ENCODE measurements at regions not wholly inside any gene's neighbourhood (a gene's known extent, or its start where the extent isn't known, plus 50 kb on each side); places are given as distances from the start of the nearest gene placed in this dataset.

DNA sequence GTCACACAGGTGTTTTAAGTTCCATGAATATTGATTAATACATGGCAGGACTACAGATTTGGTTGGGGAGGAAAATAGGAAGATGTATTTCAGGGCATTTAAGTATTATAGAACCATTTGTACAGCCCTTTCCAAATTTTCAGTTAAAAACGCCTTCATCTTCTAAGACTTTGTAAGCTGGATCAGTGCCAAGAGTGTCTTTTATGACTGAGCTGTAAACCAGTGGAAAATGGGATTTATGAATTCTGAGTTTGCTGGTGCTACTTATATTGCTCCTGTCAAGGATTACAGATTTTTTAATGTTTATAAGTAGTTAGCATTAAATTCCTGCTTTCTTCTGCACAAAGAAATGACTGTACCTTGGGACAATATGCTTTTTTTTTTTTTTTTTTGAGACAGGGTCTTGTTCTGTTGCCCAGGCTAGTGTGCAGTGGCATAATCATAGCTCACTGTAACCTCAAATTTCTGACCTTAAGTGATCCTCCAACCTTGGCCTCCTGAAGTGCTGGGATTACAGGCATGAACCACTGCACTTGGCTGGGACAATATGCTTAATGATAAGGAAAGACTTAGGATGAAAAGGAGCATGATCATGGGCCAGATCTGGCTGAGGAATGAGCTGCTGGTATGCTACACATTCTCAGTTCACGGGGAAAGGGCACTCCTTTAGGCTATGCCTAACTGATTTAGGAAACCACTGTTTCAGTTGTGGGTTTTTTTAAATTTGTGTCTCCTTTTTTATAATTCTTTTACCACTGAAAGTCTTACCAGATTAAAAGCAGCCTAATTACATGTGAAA is 113.6 kb upstream of the MTNR1B start:
- Histone ChIP-seq H3K9ac (ENCODE audit: insufficient read depth in 1 of 2, low read length in 2 of 2) (no peak overlapping the region), H3K4me1 (ENCODE audit: control insufficient read depth in 5 of 5, insufficient read depth in 5 of 5, low read length in 5 of 5) (peaks cover 0 to 69% (median 18%) of the 10 kb centered on the region in 5 donors), H3K36me3 (ENCODE audit: control insufficient read depth in 4 of 4, insufficient read depth in 4 of 4, low read length in 4 of 4) (peaks cover 0 to 11% (median 2%) of the 10 kb centered on the region in 4 donors), H3K9me3 (ENCODE audit: control insufficient read depth in 4 of 4, insufficient read depth in 3 of 4, low read length in 3 of 4) (no peaks in the 10 kb centered on the region), H3K27ac (ENCODE audit: low read depth in 1 of 2, low read length in 1 of 2) (no peak overlapping the region), H3K4me3 (no peak overlapping the region), H3K27me3 (ENCODE audit: control insufficient read depth in 3 of 3, insufficient read depth in 3 of 3, low read length in 2 of 3) (no peaks in the 10 kb centered on the region)
- WGBS, 2 donors, result 73 to 86% methylated on average over 2 of the region's 2 CpGs
- TF ChIP-seq, protein P1, sequence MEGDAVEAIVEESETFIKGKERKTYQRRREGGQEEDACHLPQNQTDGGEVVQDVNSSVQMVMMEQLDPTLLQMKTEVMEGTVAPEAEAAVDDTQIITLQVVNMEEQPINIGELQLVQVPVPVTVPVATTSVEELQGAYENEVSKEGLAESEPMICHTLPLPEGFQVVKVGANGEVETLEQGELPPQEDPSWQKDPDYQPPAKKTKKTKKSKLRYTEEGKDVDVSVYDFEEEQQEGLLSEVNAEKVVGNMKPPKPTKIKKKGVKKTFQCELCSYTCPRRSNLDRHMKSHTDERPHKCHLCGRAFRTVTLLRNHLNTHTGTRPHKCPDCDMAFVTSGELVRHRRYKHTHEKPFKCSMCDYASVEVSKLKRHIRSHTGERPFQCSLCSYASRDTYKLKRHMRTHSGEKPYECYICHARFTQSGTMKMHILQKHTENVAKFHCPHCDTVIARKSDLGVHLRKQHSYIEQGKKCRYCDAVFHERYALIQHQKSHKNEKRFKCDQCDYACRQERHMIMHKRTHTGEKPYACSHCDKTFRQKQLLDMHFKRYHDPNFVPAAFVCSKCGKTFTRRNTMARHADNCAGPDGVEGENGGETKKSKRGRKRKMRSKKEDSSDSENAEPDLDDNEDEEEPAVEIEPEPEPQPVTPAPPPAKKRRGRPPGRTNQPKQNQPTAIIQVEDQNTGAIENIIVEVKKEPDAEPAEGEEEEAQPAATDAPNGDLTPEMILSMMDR (IDR thresholded peaks at IDR 0.05; ENCODE audit: control extremely low read depth, extremely low read depth), result no peak
- peak in 2 of 3 donors; percentile 68 to 78 for DNase-seq
- ATAC-seq (ENCODE audit: insufficient read depth, low FRiP score), result no peak

DNA sequence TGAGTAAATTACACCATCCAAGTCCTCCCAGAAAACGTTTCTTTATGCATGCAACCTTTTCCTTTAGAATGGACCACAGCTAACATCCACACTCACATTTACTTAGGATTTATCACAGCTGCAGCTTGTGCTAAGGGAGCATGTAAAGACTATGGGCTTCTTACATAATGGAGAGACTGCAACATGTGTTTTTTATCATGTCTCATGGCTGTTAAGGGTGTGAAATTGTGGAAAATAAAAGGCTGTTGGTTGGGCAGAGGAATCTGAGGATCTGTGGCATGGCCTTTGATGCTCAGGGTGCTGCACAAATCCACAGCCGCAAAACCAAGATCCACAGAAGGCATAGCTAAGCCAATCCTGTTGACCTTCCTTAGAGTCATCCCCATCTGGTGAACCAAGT is 112.0 kb upstream of the MTNR1B start:
- DNase-seq (peak in 1 of 3 donors; percentile 14), ATAC-seq (ENCODE audit: insufficient read depth, low FRiP score) (no peak)
- WGBS, 2 donors, result 58 to 72% methylated on average over 2 of the region's 2 CpGs
- Histone ChIP-seq H3K36me3 (ENCODE audit: control insufficient read depth in 4 of 4, insufficient read depth in 4 of 4, low read length in 4 of 4) (peaks cover 0 to 11% (median 2%) of the 10 kb centered on the region in 4 donors), H3K4me1 (ENCODE audit: control insufficient read depth in 5 of 5, insufficient read depth in 5 of 5, low read length in 5 of 5) (peaks cover 0 to 81% (median 8%) of the 10 kb centered on the region in 5 donors), H3K27me3 (ENCODE audit: control insufficient read depth in 3 of 3, insufficient read depth in 3 of 3, low read length in 2 of 3) (no peaks in the 10 kb centered on the region), H3K4me3 (no peak overlapping the region), H3K9me3 (ENCODE audit: control insufficient read depth in 4 of 4, insufficient read depth in 3 of 4, low read length in 3 of 4) (no peaks in the 10 kb centered on the region), H3K27ac (ENCODE audit: low read depth in 1 of 2, low read length in 1 of 2) (no peak overlapping the region), H3K9ac (ENCODE audit: insufficient read depth in 1 of 2, low read length in 2 of 2) (no peak overlapping the region)
- TF ChIP-seq, protein P1 (IDR thresholded peaks at IDR 0.05; ENCODE audit: control extremely low read depth, extremely low read depth), result no peak

DNA sequence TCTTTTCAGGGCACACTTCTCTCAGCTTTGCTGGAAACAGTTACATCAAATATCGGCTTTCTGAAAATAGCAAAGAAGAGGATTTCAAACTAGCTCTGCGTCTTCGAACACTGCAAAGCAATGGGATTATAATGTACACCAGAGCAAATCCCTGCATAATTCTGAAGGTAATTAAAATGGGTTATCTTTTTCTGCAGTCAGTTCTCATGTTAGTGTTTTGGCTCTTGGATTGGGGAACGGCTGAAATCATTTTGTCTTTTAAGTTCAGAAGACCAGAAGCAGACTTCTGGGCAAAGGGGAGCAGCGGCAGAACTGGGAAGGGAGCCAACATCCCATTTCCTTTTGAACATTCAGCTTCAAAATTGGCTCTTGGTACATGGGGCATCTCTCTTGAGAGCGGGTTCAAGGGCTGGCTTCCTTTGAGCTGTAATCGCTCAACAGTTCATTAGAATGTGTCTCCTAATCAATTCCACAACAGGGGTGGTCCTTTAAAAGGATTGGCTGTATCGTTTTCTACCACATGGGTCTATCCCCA is 110.2 kb upstream of the MTNR1B start:
- no peak overlapping the region for H3K9ac ChIP-seq (ENCODE audit: insufficient read depth in 1 of 2, low read length in 2 of 2)
- no peaks in the 10 kb centered on the region for H3K27me3 ChIP-seq (ENCODE audit: control insufficient read depth in 3 of 3, insufficient read depth in 3 of 3, low read length in 2 of 3)
- no peak overlapping the region for H3K4me3 ChIP-seq
- ATAC-seq (ENCODE audit: insufficient read depth, low FRiP score) (no peak), DNase-seq (peak; percentile 91 to 99 (median 98))
- peaks cover 0 to 78% (median 8%) of the 10 kb centered on the region in 5 donors for H3K4me1 ChIP-seq (ENCODE audit: control insufficient read depth in 5 of 5, insufficient read depth in 5 of 5, low read length in 5 of 5)
- 50 to 68% methylated on average over 8 of the region's 8 CpGs for WGBS, 2 donors
- TF ChIP-seq, protein P1 (IDR thresholded peaks at IDR 0.05; ENCODE audit: control extremely low read depth, extremely low read depth), result no peak
- no peak overlapping the region for H3K27ac ChIP-seq (ENCODE audit: low read depth in 1 of 2, low read length in 1 of 2)
- no peaks in the 10 kb centered on the region for H3K9me3 ChIP-seq (ENCODE audit: control insufficient read depth in 4 of 4, insufficient read depth in 3 of 4, low read length in 3 of 4)
- peaks cover 0 to 6% (median 2%) of the 10 kb centered on the region in 4 donors for H3K36me3 ChIP-seq (ENCODE audit: control insufficient read depth in 4 of 4, insufficient read depth in 4 of 4, low read length in 4 of 4)

All from lung (tissue), 11 donors.